HG03103 (cell line): ENCODE measurements at regions not wholly inside any gene's neighbourhood (a gene's known extent, or its start where the extent isn't known, plus 50 kb on each side); places are given as distances from the start of the nearest gene placed in this dataset.
"Not testable (repeated sequence)": the region's sequence is repeated elsewhere in the genome, so short reads cannot be mapped to it uniquely, and the experiment has no call there.

Experiments used
- ATAC-seq: cut with Tn5 transposase; IDR thresholded peaks from one replicate; pipeline ENCODE4 v1.9.1; 2021; ENCODE audit warnings: low read depth; ENCODE audit not compliant: unreplicated experiment

- ATAC-seq = no peak
These were observed 52.7 kb upstream of the LARP1 start for GRCh38 chr5:154702477-154702876.

GRCh38 chr5:154701725-154702124 is 53.5 kb upstream of the LARP1 start:
- ATAC-seq = not testable (repeated sequence)

GRCh38 chr5:154701181-154701580 is 54.0 kb upstream of the LARP1 start:
- no peak for ATAC-seq

- not testable (repeated sequence) for ATAC-seq
These were observed 54.8 kb upstream of the LARP1 start for GRCh38 chr5:154700289-154700928.

- ATAC-seq = no peak
These were observed 56.4 kb upstream of the LARP1 start for GRCh38 chr5:154698763-154699162.

GRCh38 chr5:154697371-154697770 is 57.8 kb upstream of the LARP1 start:
- ATAC-seq = no peak

GRCh38 chr5:154696891-154697290 is 58.3 kb upstream of the LARP1 start:
- no peak for ATAC-seq

- no peak for ATAC-seq
These were observed 61.0 kb upstream of the LARP1 start for GRCh38 chr5:154694159-154694558.

- no peak for ATAC-seq
These were observed 64.7 kb upstream of the LARP1 start for GRCh38 chr5:154690488-154690887.

GRCh38 chr5:154686490-154686889 is 68.7 kb upstream of the LARP1 start:
- ATAC-seq = no peak

GRCh38 chr5:154683101-154683880 is 71.9 kb upstream of the LARP1 start:
- ATAC-seq = peak; percentile 43

- no peak for ATAC-seq
These were observed 75.7 kb upstream of the LARP1 start for GRCh38 chr5:154679501-154679900.

GRCh38 chr5:154677921-154678320 is 77.3 kb upstream of the LARP1 start:
- no peak for ATAC-seq

GRCh38 chr5:154676508-154676907 is 78.7 kb upstream of the LARP1 start:
- no peak for ATAC-seq

GRCh38 chr5:154674029-154674428 is 81.1 kb upstream of the LARP1 start:
- ATAC-seq = no peak

- ATAC-seq = no peak
These were observed 81.7 kb upstream of the LARP1 start for GRCh38 chr5:154673506-154673905.

- ATAC-seq = not testable (repeated sequence)
These were observed 85.3 kb upstream of the LARP1 start for GRCh38 chr5:154669913-154670312.

- ATAC-seq = no peak
These were observed 85.8 kb upstream of the LARP1 start for GRCh38 chr5:154669402-154669801.

- ATAC-seq = no peak
These were observed 90.3 kb upstream of the LARP1 start for GRCh38 chr5:154664869-154665268.

- ATAC-seq = no peak
These were observed 91.8 kb upstream of the LARP1 start for GRCh38 chr5:154663424-154663823.

GRCh38 chr5:154654486-154655371 is 100.4 kb upstream of the LARP1 start:
- ATAC-seq = no peak
